Stimulated activated CD4-positive, alpha-beta T cell treated with anti-CD3 and anti-CD28 coated beads, TNF-alpha, amount 100 ng/mL, for 4 hours (primary cell): ENCODE measurements at regions not wholly inside any gene's neighbourhood (a gene's known extent, or its start where the extent isn't known, plus 50 kb on each side); places are given as distances from the start of the nearest gene placed in this dataset.

Experiments used
- DNase-seq, 3 experiments: peaks; one replicate each; pipeline ENCODE4 v3.0.0-alpha.2; 2020; ENCODE audit warnings: low read depth in 3 of 3

DNA sequence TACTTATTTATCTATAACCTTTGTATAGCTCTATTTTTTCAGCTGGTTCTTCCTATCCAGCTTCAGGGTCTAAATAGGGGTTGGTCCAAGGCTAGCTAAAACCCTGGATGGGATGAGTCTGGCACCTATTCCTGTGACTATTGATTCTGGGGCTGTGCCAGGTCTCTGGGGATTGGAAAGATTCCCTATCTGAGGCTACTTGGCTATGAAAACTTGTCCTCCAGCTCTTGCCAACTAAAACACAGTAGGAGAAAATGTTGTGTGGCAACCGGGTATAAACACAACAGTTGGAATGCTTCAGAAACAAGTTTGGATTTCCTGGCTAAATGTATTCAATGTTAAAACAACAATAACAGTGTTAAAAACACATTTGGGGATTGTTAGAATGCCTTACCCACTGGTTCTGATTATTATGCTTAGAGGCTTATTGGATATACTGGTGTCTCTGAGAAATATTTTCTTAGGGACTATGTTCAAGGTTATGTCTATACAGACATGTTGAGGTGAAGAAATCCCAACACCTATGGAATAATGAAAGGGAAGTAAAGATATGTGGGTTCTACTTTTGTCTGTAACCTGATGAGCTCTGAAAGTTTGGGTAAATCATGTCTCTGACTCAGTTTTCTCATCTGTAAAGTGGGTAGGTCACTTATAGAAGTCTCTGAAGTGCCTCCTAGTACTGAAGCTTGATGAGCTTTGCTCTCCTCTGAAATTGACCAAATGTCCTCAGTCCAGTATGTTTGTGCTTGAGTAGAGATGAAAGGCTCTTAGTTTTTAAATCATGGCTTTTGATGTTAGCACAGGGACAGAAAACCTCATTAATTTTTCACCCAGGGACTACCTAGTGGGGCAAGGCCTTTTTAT is 460.7 kb downstream of the MTX2 start:
- no peak for DNase-seq

- no peak for DNase-seq
Observed at GRCh38 chr2:176732780-176733179, 463.5 kb downstream of the MTX2 start.

GRCh38 chr2:176733698-176734430 is 464.6 kb downstream of the MTX2 start:
- no peak for DNase-seq

DNA sequence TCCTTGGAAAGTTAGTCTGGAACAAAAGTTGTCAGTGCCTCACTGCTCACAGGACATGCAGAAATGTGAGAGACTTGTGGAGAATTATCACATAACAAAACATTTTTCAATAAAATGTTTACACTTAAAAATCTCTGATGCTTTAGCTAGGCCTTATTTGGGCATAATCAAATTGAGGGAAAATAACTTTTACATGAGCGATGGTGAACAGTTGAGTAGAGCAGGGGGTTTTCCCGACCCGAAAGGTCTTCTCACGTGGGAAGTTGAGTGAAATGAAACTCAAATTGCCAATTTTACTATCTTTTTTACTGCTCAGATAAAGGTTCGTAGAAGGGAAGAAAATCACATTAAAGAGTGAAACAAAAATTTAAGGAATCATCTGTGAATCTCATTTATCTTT is 465.6 kb downstream of the MTX2 start:
- no peak for DNase-seq

DNA sequence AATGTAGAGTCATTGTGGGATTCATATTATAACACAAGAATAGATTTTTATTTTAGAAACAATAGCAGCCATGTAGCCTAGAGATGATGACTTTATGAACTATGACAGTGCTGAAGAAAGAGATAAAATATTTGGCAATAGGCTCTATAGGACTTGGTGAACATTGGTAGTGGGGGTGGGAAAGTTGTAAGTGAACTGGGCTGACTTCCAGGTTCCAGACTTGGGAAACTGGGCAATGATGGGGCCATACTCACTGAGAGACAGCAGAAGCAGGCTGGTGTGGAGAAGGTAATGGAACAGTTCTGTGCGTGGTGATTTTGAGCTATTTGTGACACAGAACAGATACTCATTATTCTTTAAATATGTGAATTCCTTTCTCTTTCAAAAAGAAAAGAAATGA is 470.3 kb upstream of the HNRNPA3 start:
- no peak for DNase-seq

GRCh38 chr2:176743671-176744070 is 468.9 kb upstream of the HNRNPA3 start:
- no peak for DNase-seq

DNA sequence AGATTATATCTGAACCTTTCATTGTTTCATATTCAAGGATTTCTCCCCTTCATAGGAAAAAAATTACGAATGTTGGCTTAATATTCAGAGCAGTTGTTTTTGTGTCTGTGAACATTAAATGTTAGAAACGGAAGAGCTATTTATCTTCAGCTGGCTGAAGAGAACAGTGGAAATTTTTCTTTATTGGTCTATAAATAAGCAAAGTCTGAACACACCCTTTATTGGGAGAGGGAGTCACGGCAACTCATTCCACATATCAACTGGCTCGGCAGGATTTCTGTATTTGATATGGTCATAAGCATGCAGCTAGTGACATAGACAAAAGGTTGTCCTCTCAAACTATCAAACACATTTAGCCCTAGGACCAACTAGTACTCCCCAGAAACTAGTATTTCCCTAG is 468.4 kb upstream of the HNRNPA3 start:
- no peak for DNase-seq

DNA sequence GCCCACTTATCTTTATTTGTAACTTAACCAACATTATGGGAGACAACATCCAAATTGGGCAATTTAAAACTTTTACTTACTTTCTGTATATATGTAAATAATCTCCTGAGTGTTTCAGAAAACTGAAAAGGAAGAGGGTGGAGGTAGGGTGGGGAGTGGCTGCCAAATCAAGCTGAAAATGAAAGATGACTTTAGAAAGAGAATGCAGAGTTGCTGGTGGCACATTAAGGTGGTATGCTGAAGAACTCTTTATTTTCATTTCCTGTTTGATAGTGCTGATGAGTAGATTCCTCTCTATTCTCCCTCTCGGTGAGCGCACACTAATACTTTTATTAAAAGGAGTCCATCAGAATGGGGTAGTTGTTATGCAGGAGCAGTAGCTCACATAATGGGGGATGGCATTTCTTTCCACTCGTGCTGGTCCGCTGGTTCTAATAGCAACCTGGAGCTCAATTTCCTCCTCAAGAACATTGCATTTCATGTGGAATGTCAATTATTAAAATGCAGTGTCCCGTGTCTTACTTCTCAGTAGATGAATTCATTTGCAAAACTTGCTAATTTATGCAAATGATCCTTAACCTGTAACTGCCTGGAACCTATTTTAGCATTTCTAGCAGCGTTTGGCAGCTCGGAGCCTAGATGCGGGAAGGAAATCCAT is 466.9 kb upstream of the HNRNPA3 start:
- DNase-seq: no peak

DNA sequence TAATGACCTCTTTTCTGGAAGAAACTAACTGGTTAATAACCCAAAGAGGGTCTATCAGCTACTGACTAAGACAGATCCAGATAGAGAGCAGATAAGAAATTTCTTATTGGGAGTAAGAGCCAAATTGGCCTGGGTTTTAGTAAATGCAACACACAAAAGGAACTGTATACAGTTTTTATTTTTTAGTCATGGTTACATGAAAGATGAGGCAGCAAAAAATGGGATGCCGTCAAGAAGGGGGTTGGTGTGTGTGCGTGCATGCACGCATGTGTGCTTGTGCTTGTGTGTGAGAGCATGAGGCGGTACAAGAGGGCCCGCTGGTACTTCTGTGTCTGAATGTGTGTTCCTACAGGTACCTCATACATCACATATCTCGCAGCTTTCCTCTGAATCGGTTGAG is 466.2 kb upstream of the HNRNPA3 start:
- no peak for DNase-seq

- DNase-seq: no peak
Observed at GRCh38 chr2:176747506-176747905, 465.1 kb upstream of the HNRNPA3 start.

GRCh38 chr2:176747928-176748327 is 464.7 kb upstream of the HNRNPA3 start:
- no peak for DNase-seq

DNA sequence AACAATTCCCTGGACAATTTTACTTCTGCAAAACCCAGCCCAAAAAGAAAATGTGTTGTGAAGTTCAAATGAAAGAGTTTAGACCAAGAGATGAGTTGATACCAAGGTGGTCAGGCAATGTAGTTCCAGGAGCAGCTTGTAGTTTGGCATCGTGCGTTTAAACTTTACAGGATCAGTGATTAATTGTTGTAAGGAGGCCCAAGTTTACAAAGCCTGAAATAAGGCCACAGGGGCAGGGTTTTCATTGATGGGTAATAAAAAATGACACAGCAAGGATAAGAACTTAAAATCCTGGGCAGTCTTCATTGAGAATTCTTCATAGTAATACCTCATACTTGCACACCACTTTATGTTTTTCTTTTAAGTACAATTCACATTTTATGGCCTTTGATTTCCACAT is 463.9 kb upstream of the HNRNPA3 start:
- DNase-seq: no peak

GRCh38 chr2:176751314-176752227 is 461.0 kb upstream of the HNRNPA3 start:
- DNase-seq: no peak

DNA sequence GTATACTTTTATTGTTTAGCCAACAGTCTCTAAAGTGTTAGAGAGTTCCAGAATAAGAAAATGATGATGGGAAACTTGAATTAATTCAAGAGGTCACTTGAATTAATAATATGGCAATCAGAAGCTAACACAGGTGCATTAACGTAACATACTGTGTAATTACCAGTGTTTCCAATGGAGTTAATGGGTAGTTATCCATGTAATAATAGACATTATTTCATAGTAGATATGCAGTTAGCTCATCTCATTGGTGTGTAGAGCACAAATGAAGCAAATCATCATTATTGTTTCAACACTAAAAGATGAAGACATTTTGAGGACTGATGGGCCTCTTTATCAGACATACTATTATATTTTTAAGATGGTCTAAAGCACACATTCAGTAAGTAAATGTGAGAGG is 460.3 kb upstream of the HNRNPA3 start:
- no peak for DNase-seq

GRCh38 chr2:176753205-176753604 is 459.4 kb upstream of the HNRNPA3 start:
- DNase-seq: no peak

- no peak for DNase-seq
Observed at GRCh38 chr2:176753752-176754474, 458.7 kb upstream of the HNRNPA3 start.

DNA sequence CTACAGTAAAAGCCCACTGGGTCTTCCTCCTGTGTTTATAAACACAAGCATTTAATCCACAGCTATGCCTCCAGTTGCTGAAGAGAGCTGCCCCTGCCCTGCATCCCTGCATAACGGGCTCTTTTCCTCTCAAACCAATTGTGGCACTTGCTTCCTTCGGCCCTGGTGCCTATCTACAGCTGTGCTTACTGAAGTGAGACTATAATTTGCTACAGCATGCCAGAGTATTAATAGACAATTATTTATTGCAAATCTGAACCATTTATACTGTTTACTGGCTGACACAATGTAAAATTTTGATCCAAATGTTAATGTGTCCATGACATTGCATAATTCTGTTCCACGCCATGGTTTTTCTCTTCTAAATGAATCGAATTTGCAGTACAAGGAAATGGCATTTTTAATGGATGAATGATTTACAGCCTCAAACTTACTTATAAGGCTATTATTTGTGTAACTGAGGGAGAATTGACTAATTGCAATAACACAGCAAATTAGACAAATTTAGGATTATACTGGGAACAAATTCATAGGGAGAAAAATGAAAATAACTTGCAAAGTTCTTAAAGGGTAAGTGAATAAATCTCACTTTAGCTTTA is 457.0 kb upstream of the HNRNPA3 start:
- DNase-seq: no peak

DNA sequence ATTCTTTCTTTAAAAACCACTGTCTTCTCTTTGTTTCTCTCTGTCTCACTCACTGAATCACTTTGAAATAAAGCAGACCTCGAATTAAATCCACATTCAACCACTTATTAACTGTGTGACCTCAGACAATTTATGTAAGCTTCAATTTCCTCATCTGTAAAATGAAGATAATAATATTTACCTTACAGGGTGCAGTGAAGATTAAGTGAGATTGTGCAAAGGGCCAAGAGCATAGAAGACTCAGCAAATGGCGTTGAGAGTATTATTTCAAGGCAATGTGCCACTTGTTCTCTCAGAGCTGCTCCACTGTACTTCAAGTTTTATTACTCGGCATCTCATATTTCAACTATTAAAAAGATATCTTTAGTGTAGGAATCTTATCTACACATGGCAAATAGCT is 454.2 kb upstream of the HNRNPA3 start:
- no peak for DNase-seq

- no peak for DNase-seq
Observed at GRCh38 chr2:176760439-176760838, 452.2 kb upstream of the HNRNPA3 start.

GRCh38 chr2:176763130-176763529 is 449.5 kb upstream of the HNRNPA3 start:
- no peak for DNase-seq
